GM12878 (cell line): ENCODE measurements at regions not wholly inside any gene's neighbourhood (a gene's known extent, or its start where the extent isn't known, plus 50 kb on each side); places are given as distances from the start of the nearest gene placed in this dataset.

ENCODE experiments used
- ATF7 ChIP-seq: fragments of 450-650 bp; IDR thresholded peaks from 2 replicates; pipeline ENCODE4 v1.6.1; 2016; ENCODE audit warnings: low read depth, mild to moderate bottlenecking
- CHD2 ChIP-seq: IDR thresholded peaks from 2 replicates; pipeline ENCODE4 v1.6.1; 2011; ENCODE audit warnings: low read depth, low read length, improper control_type of control experiment, borderline replicate concordance
- EP300 ChIP-seq, 2 experiments: fragments of 150-350 bp in 1 of 2; IDR thresholded peaks; 2 replicates each; pipeline ENCODE4 v1.6.1; 2011 to 2012; ENCODE audit warnings: low read depth in 2 of 2, low read length in 2 of 2, borderline replicate concordance in 1 of 2, improper control_type of control experiment in 1 of 2, inconsistent platforms in 1 of 2; ENCODE audit not compliant: control insufficient read depth in 1 of 2
- POLR2A ChIP-seq: IDR thresholded peaks from 2 replicates; pipeline ENCODE4 v1.6.1; 2011; ENCODE audit warnings: low read depth, mild to moderate bottlenecking, low read length
- POLR2AphosphoS5 ChIP-seq: IDR thresholded peaks from 2 replicates; pipeline ENCODE4 v1.6.1; 2011; ENCODE audit warnings: mild to moderate bottlenecking, low read length, inconsistent platforms
- ZNF384 ChIP-seq: IDR thresholded peaks from 2 replicates; pipeline ENCODE4 v1.6.1; 2012; ENCODE audit warnings: low read depth, mild to moderate bottlenecking, low read length, improper control_type of control experiment, borderline replicate concordance
- TF ChIP-seq, protein P1 (sequence below), 3 experiments: IDR thresholded peaks in 2 of 3; conservative IDR thresholded peaks in 1 of 3; 2 replicates each; pipeline ENCODE4 v1.5.1; 2011; ENCODE audit warnings: low read depth in 3 of 3, low read length in 3 of 3, mild to moderate bottlenecking in 3 of 3, control low read depth in 2 of 3, moderate library complexity in 2 of 3, inconsistent platforms in 1 of 3, mixed read lengths in 1 of 3; ENCODE audit not compliant: control insufficient read depth in 2 of 3, insufficient read depth in 1 of 3; ENCODE audit errors: extremely low read depth in 1 of 3

DNA sequence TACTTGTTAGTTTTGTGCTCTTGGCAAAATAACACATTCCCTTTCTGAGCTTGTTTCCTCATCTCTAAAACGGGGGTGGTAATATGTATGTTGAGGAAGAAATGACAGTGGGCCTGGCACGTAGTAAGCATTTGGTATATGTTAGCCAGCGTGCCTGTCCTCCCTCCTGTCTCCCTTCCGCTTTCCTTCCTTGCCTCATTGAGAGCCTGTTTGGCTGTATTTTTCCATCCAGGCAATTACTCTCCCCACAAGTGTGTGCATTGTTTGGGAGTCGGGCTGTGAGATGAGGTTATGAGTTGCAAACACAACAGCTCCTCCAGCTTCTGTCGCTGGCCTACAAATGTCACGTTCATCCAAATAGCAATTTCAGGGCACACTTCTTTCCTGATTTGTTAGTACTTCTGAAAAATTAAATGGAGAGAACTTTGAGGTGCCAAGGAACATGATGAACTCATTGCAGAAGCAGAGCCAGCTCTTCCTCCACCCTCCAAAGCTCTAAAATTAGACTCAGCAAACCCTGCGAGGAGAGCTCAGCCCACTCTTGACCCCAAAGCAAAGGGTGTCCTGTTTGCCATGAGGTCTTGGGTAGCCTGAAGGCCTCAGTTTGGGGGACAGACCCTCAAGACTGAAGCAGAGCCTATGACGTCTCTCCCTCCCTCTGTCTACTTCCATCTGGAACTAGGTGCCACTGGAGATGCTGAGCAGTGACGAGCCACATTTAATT lies 50.7 kb upstream of the TOX2 start:
- TF ChIP-seq EP300 (IDR thresholded peaks at IDR 0.05; ENCODE audit: borderline replicate concordance in 1 of 2, control insufficient read depth in 1 of 2, low read depth in 2 of 2, low read length in 2 of 2) (no peak), ATF7 (no peak), ZNF384 (no peak), POLR2AphosphoS5 (no peak), CHD2 (no peak), POLR2A (no peak)
- TF ChIP-seq, protein P1, sequence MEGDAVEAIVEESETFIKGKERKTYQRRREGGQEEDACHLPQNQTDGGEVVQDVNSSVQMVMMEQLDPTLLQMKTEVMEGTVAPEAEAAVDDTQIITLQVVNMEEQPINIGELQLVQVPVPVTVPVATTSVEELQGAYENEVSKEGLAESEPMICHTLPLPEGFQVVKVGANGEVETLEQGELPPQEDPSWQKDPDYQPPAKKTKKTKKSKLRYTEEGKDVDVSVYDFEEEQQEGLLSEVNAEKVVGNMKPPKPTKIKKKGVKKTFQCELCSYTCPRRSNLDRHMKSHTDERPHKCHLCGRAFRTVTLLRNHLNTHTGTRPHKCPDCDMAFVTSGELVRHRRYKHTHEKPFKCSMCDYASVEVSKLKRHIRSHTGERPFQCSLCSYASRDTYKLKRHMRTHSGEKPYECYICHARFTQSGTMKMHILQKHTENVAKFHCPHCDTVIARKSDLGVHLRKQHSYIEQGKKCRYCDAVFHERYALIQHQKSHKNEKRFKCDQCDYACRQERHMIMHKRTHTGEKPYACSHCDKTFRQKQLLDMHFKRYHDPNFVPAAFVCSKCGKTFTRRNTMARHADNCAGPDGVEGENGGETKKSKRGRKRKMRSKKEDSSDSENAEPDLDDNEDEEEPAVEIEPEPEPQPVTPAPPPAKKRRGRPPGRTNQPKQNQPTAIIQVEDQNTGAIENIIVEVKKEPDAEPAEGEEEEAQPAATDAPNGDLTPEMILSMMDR (IDR thresholded peaks at IDR 0.05 in 2 of 3, conservative IDR thresholded peaks at IDR 0.05 in 1 of 3; ENCODE audit: control insufficient read depth in 2 of 3, extremely low read depth in 1 of 3, insufficient read depth in 1 of 3, low read depth in 3 of 3, low read length in 3 of 3) = no peak
